GM12878 (cell line): ENCODE measurements at regions not wholly inside any gene's neighbourhood (a gene's known extent, or its start where the extent isn't known, plus 50 kb on each side); places are given as distances from the start of the nearest gene placed in this dataset.

Source experiments
- ATAC-seq: fragments of 200-7000 bp; cut with Tn5 transposase; 3 replicates; pipeline ENCODE4 v1.9.1; 2020; ENCODE audit warnings: mild to moderate bottlenecking, moderate library complexity
- BruUV-seq: library from RNA; stranded (reverse); fragments of 400-500 nt; replicated peaks from 2 replicates; lab custom pipeline; 2021; lab: Mats Ljungman, UMichigan
- CTCF ChIA-PET: fragments of 300-600 bp; sonication (Branson Sonifier 250); formaldehyde crosslinking; extraction: SDS; loops from one replicate; lab custom pipeline; 2021; ENCODE audit warnings: inconsistent platforms; lab: Yijun Ruan, JAX
- POLR2A ChIA-PET: fragments of 350-600 bp; formaldehyde crosslinking; extraction: SDS; loops from one replicate; lab custom pipeline; 2021; ENCODE audit warnings: inconsistent platforms; lab: Charles Lee
- RAD21 ChIA-PET: fragments of 300-600 bp; sonication (Branson Sonifier 250); formaldehyde crosslinking; loops from one replicate; lab custom pipeline; 2023; ENCODE audit warnings: antibody characterized with exemption; ENCODE audit not compliant: unreplicated experiment; lab: Charles Lee
- SMC1A ChIA-PET: fragments of 300-600 bp; sonication (Branson Sonifier 250); formaldehyde crosslinking; loops from one replicate; lab custom pipeline; 2023; ENCODE audit not compliant: unreplicated experiment, uncharacterized antibody; lab: Charles Lee
- DNase-seq: peaks from one replicate; pipeline ENCODE4 v3.0.0-alpha.2; 2011; ENCODE audit warnings: low read depth, low spot score
- FAIRE-seq: peaks from 3 replicates; lab custom pipeline; 2011; peaks lifted over from hg19 to GRCh38; lab: Jason Lieb, UNC
- H2AFZ ChIP-seq: 2 replicates; pipeline ENCODE4 v1.6.0; 2011; ENCODE audit warnings: low read depth, low read length, control low read depth; ENCODE audit not compliant: control insufficient read depth
- H3K27ac ChIP-seq: 2 replicates; pipeline ENCODE4 v1.5.1; 2011; ENCODE audit warnings: control low read depth; ENCODE audit not compliant: control insufficient read depth, insufficient read depth
- H3K27me3 ChIP-seq, 2 experiments: replicated peaks in 1 of 2; 2 replicates each; pipeline versions ENCODE4 v1.6.0 to v1.6.1; 2011; ENCODE audit warnings: low read length in 1 of 2; ENCODE audit not compliant: control insufficient read depth in 2 of 2, insufficient read depth in 2 of 2
- H3K36me3 ChIP-seq, 2 experiments: 2 replicates each; pipeline ENCODE4 v1.5.1; 2011; ENCODE audit warnings: low read length in 1 of 2; ENCODE audit not compliant: control insufficient read depth in 2 of 2, insufficient read depth in 2 of 2
- H3K4me1 ChIP-seq: 2 replicates; pipeline ENCODE4 v1.6.1; 2011; ENCODE audit warnings: mild to moderate bottlenecking, low read length, moderate library complexity, mixed read lengths; ENCODE audit not compliant: control insufficient read depth, insufficient read depth
- H3K4me2 ChIP-seq: 2 replicates; pipeline ENCODE4 v1.6.0; 2011; ENCODE audit warnings: control low read depth; ENCODE audit not compliant: control insufficient read depth, insufficient read depth
- H3K4me3 ChIP-seq: fragments of 200-600 bp; sonication (generic); 2 replicates; pipeline ENCODE4 v1.5.1; 2016
- H3K79me2 ChIP-seq: 2 replicates; pipeline ENCODE4 v1.6.0; 2011; ENCODE audit warnings: low read length; ENCODE audit not compliant: control insufficient read depth, insufficient read depth
- H3K9ac ChIP-seq: 2 replicates; pipeline ENCODE4 v1.8.0; 2011; ENCODE audit warnings: low read length, control low read depth, mixed read lengths; ENCODE audit not compliant: control insufficient read depth, insufficient read depth
- H3K9me3 ChIP-seq: replicated peaks from 3 replicates; pipeline ENCODE4 v1.5.1; 2011; ENCODE audit warnings: mild to moderate bottlenecking, low read length; ENCODE audit not compliant: control insufficient read depth, insufficient read depth
- H4K20me1 ChIP-seq: 2 replicates; pipeline ENCODE4 v1.6.0; 2011; ENCODE audit not compliant: control insufficient read depth, insufficient read depth
- ASH2L ChIP-seq: fragments of 300-600, 200-600 bp; sonication (generic); IDR thresholded peaks from 2 replicates; pipeline ENCODE4 v1.6.1; 2017; ENCODE audit warnings: low read depth, mild to moderate bottlenecking, borderline replicate concordance
- CEBPB ChIP-seq, 2 experiments: fragments of 150-350 bp in 1 of 2; IDR thresholded peaks; 2 replicates each; pipeline ENCODE4 v1.6.1; 2012 to 2014; ENCODE audit warnings: low read depth in 2 of 2, low read length in 2 of 2, borderline replicate concordance in 1 of 2, inconsistent platforms in 1 of 2
- CHD1 ChIP-seq: IDR thresholded peaks from 2 replicates; pipeline ENCODE4 v1.6.1; 2012; ENCODE audit warnings: low read depth, low read length, improper control_type of control experiment
- CHD2 ChIP-seq: IDR thresholded peaks from 2 replicates; pipeline ENCODE4 v1.6.1; 2011; ENCODE audit warnings: low read depth, low read length, improper control_type of control experiment, borderline replicate concordance
- DPF2 ChIP-seq: fragments of 450-650 bp; IDR thresholded peaks from 2 replicates; pipeline ENCODE4 v1.6.1; 2017; ENCODE audit warnings: mild to moderate bottlenecking
- EED ChIP-seq: sonication (generic); IDR thresholded peaks from 2 replicates; pipeline ENCODE4 v1.6.1; 2016; ENCODE audit warnings: antibody characterized with exemption, low read depth
- HDGF ChIP-seq: fragments of 450-650 bp; IDR thresholded peaks from 2 replicates; pipeline ENCODE4 v1.6.1; 2016; ENCODE audit warnings: antibody characterized with exemption
- IKZF2 ChIP-seq, 2 experiments: fragments of 450-650 bp; IDR thresholded peaks; 2 replicates each; pipeline ENCODE4 v1.6.1; 2017; ENCODE audit warnings: mild to moderate bottlenecking in 2 of 2, moderate library complexity in 2 of 2
- NR2C1 ChIP-seq: fragments of 450-650 bp; IDR thresholded peaks from 2 replicates; pipeline ENCODE4 v1.6.1; 2017; ENCODE audit warnings: antibody characterized with exemption, mild to moderate bottlenecking, moderate library complexity
- PRDM15 ChIP-seq: fragments of 450-650 bp; formaldehyde crosslinking; IDR thresholded peaks from 2 replicates; pipeline ENCODE4 v1.4.0; 2020; ENCODE audit warnings: mild to moderate bottlenecking, moderate library complexity
- RBBP5 ChIP-seq: fragments of 200-600 bp; sonication (generic); conservative IDR thresholded peaks from 2 replicates; pipeline ENCODE4 v1.6.1; 2016
- RELA ChIP-seq: fragments of 450-650 bp; IDR thresholded peaks from 2 replicates; pipeline ENCODE4 v1.8.0; 2014; ENCODE audit warnings: borderline replicate concordance; ENCODE audit not compliant: partially characterized antibody
- SRF ChIP-seq, 2 experiments: IDR thresholded peaks; 2 replicates each; pipeline ENCODE4 v1.6.1; 2011; ENCODE audit warnings: low read depth in 2 of 2, low read length in 2 of 2, mild to moderate bottlenecking in 1 of 2, moderate library complexity in 1 of 2
- ZNF217 ChIP-seq: fragments of 450-650 bp; IDR thresholded peaks from 2 replicates; pipeline ENCODE4 v1.6.1; 2017; ENCODE audit warnings: antibody characterized with exemption, mild to moderate bottlenecking
- in situ Hi-C: fragments of 300-500 bp; cut with MboI; formaldehyde crosslinking; loops from 9 replicates; pipeline ENCODE4 v1.14.3; 2018; ENCODE audit warnings: mixed read lengths
- intact Hi-C: fragments of 100-400 bp; cut with micrococcal nuclease; formaldehyde crosslinking; loops from one replicate; pipeline ENCODE4 v1.14.2; 2022; ENCODE audit not compliant: unreplicated experiment
- TF ChIP-seq, protein P1 (sequence below): IDR thresholded peaks from 2 replicates; pipeline ENCODE4 v1.6.1; 2011; ENCODE audit warnings: low read depth, low read length, improper control_type of control experiment, borderline replicate concordance

GRCh38 chr22:27222178-27222577 is 564.8 kb downstream of the MIAT start:
- BruUV-seq, result no TSS peak
- intact Hi-C loops, result no loop called here
- Histone ChIP-seq H4K20me1 (no peaks in the 10 kb centered on the region), H3K9ac (no peak overlapping the region), H3K36me3 (no peaks in the 10 kb centered on the region), H3K4me3 (no peak overlapping the region), H3K4me2 (no peak overlapping the region), H3K27me3 (no peaks in the 10 kb centered on the region), H3K4me1 (no peaks in the 10 kb centered on the region), H3K27ac (no peak overlapping the region), H3K9me3 (no peaks in the 10 kb centered on the region; the same call in 2 of the 3 replicates), H3K79me2 (no peaks in the 10 kb centered on the region), H2AFZ (no peak overlapping the region)
- ChIA-PET CTCF (no interaction called here), SMC1A (no interaction called here), POLR2A (no interaction called here), RAD21 (no interaction called here)
- TF ChIP-seq IKZF2 (IDR thresholded peaks at IDR 0.05) (no peak), PRDM15 (CRISPR knock-in tag) (no peak), EED (no peak), NR2C1 (no peak), CHD2 (no peak), CHD1 (no peak), HDGF (no peak), DPF2 (no peak), CEBPB (IDR thresholded peaks at IDR 0.05; ENCODE audit: borderline replicate concordance in 1 of 2, low read depth in 2 of 2, low read length in 2 of 2) (no peak), RBBP5 (no peak), SRF (IDR thresholded peaks at IDR 0.05; ENCODE audit: low read depth in 2 of 2, low read length in 2 of 2) (no peak), ASH2L (no peak), RELA (no peak), ZNF217 (no peak)
- TF ChIP-seq, protein P1, sequence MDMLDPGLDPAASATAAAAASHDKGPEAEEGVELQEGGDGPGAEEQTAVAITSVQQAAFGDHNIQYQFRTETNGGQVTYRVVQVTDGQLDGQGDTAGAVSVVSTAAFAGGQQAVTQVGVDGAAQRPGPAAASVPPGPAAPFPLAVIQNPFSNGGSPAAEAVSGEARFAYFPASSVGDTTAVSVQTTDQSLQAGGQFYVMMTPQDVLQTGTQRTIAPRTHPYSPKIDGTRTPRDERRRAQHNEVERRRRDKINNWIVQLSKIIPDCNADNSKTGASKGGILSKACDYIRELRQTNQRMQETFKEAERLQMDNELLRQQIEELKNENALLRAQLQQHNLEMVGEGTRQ, result no peak
- in situ Hi-C loops, result no loop called here
- no peak for FAIRE-seq
- ATAC-seq, result no peak
- no peak for DNase-seq
